HEK293 (cell line): ENCODE measurements at regions not wholly inside any gene's neighbourhood (a gene's known extent, or its start where the extent isn't known, plus 50 kb on each side); places are given as distances from the start of the nearest gene placed in this dataset.

ENCODE experiments used
- CTCF ChIA-PET: fragments of 350-600 bp; formaldehyde crosslinking; extraction: SDS; loops from one replicate; lab custom pipeline; 2021; ENCODE audit warnings: antibody characterized with exemption; lab: Yijun Ruan, JAX
- POLR2A ChIA-PET: fragments of 300-600 bp; formaldehyde crosslinking; extraction: SDS; loops from one replicate; lab custom pipeline; 2020; ENCODE audit warnings: antibody characterized with exemption, inconsistent platforms; lab: Yijun Ruan, JAX
- H3K27ac ChIP-seq: fragments of 200-500 bp; sonication (Bioruptor generic); 2 replicates; pipeline ENCODE4 v1.5.1; 2014; ENCODE audit warnings: low read depth, low read length, control low read depth, inconsistent platforms; ENCODE audit errors: extremely low read depth
- H3K36me3 ChIP-seq, 2 experiments: fragments of 200-500 bp in 1 of 2; sonication (Bioruptor generic) in 1 of 2; 1 replicate in 1 of 2; 2 replicates in 1 of 2; pipeline ENCODE4 v1.5.1; 2014 to 2017; ENCODE audit warnings: inconsistent platforms in 2 of 2, low read length in 2 of 2; ENCODE audit not compliant: control insufficient read depth in 2 of 2, insufficient read depth in 1 of 2
- H3K4me1 ChIP-seq: fragments of 200-500 bp; sonication (Bioruptor generic); 2 replicates; pipeline ENCODE4 v1.5.1; 2014; ENCODE audit warnings: mild to moderate bottlenecking, low read length, inconsistent platforms; ENCODE audit not compliant: control insufficient read depth, insufficient read depth
- H3K4me3 ChIP-seq: 2 replicates; pipeline ENCODE4 v1.5.1; 2011; ENCODE audit warnings: low read depth, mild to moderate bottlenecking, control low read depth, low read length, moderate library complexity
- H3K9me3 ChIP-seq: fragments of 200-500 bp; sonication (Bioruptor generic); 2 replicates; pipeline ENCODE4 v1.5.1; 2014; ENCODE audit warnings: low read depth, low read length, inconsistent platforms; ENCODE audit not compliant: control insufficient read depth, insufficient read depth
- GLI2 ChIP-seq: fragments of 450-650 bp; formaldehyde crosslinking; IDR thresholded peaks from 2 replicates; pipeline ENCODE4; 2017; ENCODE audit warnings: missing biosample characterization, missing genetic modification characterization, low read depth, borderline replicate concordance
- KLF9 ChIP-seq: fragments of 450-650 bp; formaldehyde crosslinking; IDR thresholded peaks from 2 replicates; pipeline ENCODE4 v1.5.1; 2016; ENCODE audit warnings: missing biosample characterization, missing genetic modification characterization, low read depth
- SETDB1 ChIP-seq: IDR thresholded peaks from one replicate; pipeline ENCODE4 v1.6.1; 2017; ENCODE audit warnings: mild to moderate bottlenecking, low read length, moderate library complexity, mixed read lengths; ENCODE audit not compliant: insufficient read length
- SP3 ChIP-seq: fragments of 450-650 bp; formaldehyde crosslinking; IDR thresholded peaks from 2 replicates; pipeline ENCODE4 v1.5.1; 2016; ENCODE audit warnings: missing biosample characterization, missing genetic modification characterization
- ZBTB1 ChIP-seq: fragments of 450-650 bp; formaldehyde crosslinking; IDR thresholded peaks from 2 replicates; pipeline ENCODE4 v1.5.1; 2016; ENCODE audit warnings: missing biosample characterization, missing genetic modification characterization
- ZBTB17 ChIP-seq: fragments of 450-650 bp; formaldehyde crosslinking; IDR thresholded peaks from 2 replicates; pipeline ENCODE4 v1.5.1; 2016; ENCODE audit warnings: missing biosample characterization, missing genetic modification characterization
- ZNF157 ChIP-seq: fragments of 450-650 bp; formaldehyde crosslinking; IDR thresholded peaks from 2 replicates; pipeline ENCODE4 v1.5.1; 2016; ENCODE audit warnings: missing biosample characterization, missing genetic modification characterization
- ZNF175 ChIP-seq: fragments of 450-650 bp; formaldehyde crosslinking; IDR thresholded peaks from 2 replicates; pipeline ENCODE4 v1.5.1; 2016; ENCODE audit warnings: missing biosample characterization, missing genetic modification characterization
- ZNF2 ChIP-seq: fragments of 450-650 bp; formaldehyde crosslinking; IDR thresholded peaks from 2 replicates; pipeline ENCODE4 v1.5.1; 2016; ENCODE audit warnings: missing biosample characterization, missing genetic modification characterization
- ZNF266 ChIP-seq: fragments of 450-650 bp; formaldehyde crosslinking; IDR thresholded peaks from 2 replicates; pipeline ENCODE4 v1.5.1; 2016; ENCODE audit warnings: missing biosample characterization, missing genetic modification characterization, low read depth
- ZNF311 ChIP-seq: fragments of 450-650 bp; formaldehyde crosslinking; IDR thresholded peaks from 2 replicates; pipeline ENCODE4 v1.5.1; 2017; ENCODE audit warnings: missing biosample characterization, missing genetic modification characterization, borderline replicate concordance
- ZNF324 ChIP-seq: fragments of 450-650 bp; formaldehyde crosslinking; IDR thresholded peaks from 2 replicates; pipeline ENCODE4 v1.5.1; 2016; ENCODE audit warnings: missing biosample characterization, missing genetic modification characterization
- ZNF366 ChIP-seq: fragments of 450-650 bp; formaldehyde crosslinking; conservative IDR thresholded peaks from 2 replicates; pipeline ENCODE4 v1.5.1; 2016; ENCODE audit warnings: missing biosample characterization, missing genetic modification characterization
- ZNF501 ChIP-seq: fragments of 450-650 bp; formaldehyde crosslinking; IDR thresholded peaks from 2 replicates; pipeline ENCODE4 v1.5.1; 2016; ENCODE audit warnings: missing biosample characterization, missing genetic modification characterization
- ZNF560 ChIP-seq: fragments of 450-650 bp; formaldehyde crosslinking; IDR thresholded peaks from 2 replicates; pipeline ENCODE4 v1.5.1; 2017; ENCODE audit warnings: missing biosample characterization, missing genetic modification characterization, borderline replicate concordance
- ZNF571 ChIP-seq: fragments of 450-650 bp; formaldehyde crosslinking; IDR thresholded peaks from 2 replicates; pipeline ENCODE4 v1.5.0; 2017; ENCODE audit warnings: missing biosample characterization, missing genetic modification characterization
- ZNF629 ChIP-seq: fragments of 450-650 bp; formaldehyde crosslinking; IDR thresholded peaks from 2 replicates; pipeline ENCODE4 v1.5.1; 2017; ENCODE audit warnings: missing biosample characterization, missing genetic modification characterization
- ZNF658 ChIP-seq: fragments of 450-650 bp; formaldehyde crosslinking; IDR thresholded peaks from 2 replicates; pipeline ENCODE4; 2016; ENCODE audit warnings: missing biosample characterization, missing genetic modification characterization
- ZNF677 ChIP-seq: fragments of 450-650 bp; IDR thresholded peaks from 2 replicates; pipeline ENCODE4 v1.5.0; 2018; ENCODE audit warnings: missing biosample characterization, mild to moderate bottlenecking, missing genetic modification characterization, moderate library complexity
- ZNF747 ChIP-seq: fragments of 450-650 bp; formaldehyde crosslinking; IDR thresholded peaks from 2 replicates; pipeline ENCODE4 v1.5.1; 2016; ENCODE audit warnings: missing biosample characterization, missing genetic modification characterization
- ZNF792 ChIP-seq: fragments of 450-650 bp; formaldehyde crosslinking; IDR thresholded peaks from 2 replicates; pipeline ENCODE4 v1.5.1; 2016; ENCODE audit warnings: missing biosample characterization, missing genetic modification characterization
- TF ChIP-seq, protein P1 (sequence below): fragments of 450-650 bp; formaldehyde crosslinking; IDR thresholded peaks from 2 replicates; pipeline ENCODE4 v1.5.1; 2016; ENCODE audit warnings: missing biosample characterization, missing genetic modification characterization
- TF ChIP-seq, protein P2 (sequence below): fragments of 450-650 bp; formaldehyde crosslinking; IDR thresholded peaks from 2 replicates; pipeline ENCODE4 v1.5.1; 2016; ENCODE audit warnings: missing biosample characterization, missing genetic modification characterization
- TF ChIP-seq, protein P3 (sequence below): fragments of 450-650 bp; formaldehyde crosslinking; IDR thresholded peaks from 2 replicates; pipeline ENCODE4 v1.5.1; 2017; ENCODE audit warnings: missing biosample characterization, missing genetic modification characterization

DNA sequence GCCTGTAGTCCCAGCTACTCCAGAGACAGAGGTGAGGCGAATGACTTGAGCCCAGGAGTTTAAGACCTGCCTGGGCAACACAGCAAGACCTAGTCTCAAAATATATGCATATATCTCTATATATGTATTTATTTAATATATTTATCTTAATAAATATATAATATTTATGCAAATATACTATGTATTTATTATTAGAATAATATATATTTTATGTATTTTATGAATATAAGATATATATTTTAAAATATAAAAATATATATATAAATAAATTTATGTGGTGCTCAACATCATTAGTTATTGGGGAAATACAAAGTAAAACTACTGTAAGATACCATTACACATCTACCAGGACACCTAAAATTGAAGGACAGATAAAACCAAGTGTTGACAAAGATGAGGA lies 58.1 kb upstream of the IPO5 start (continued):
- TF ChIP-seq ZNF658 (tag by site-specific recombination) (no peak), KLF9 (tag by site-specific recombination) (no peak), GLI2 (tag by site-specific recombination) (no peak), ZNF311 (tag by site-specific recombination) (no peak)
- TF ChIP-seq, protein P1, sequence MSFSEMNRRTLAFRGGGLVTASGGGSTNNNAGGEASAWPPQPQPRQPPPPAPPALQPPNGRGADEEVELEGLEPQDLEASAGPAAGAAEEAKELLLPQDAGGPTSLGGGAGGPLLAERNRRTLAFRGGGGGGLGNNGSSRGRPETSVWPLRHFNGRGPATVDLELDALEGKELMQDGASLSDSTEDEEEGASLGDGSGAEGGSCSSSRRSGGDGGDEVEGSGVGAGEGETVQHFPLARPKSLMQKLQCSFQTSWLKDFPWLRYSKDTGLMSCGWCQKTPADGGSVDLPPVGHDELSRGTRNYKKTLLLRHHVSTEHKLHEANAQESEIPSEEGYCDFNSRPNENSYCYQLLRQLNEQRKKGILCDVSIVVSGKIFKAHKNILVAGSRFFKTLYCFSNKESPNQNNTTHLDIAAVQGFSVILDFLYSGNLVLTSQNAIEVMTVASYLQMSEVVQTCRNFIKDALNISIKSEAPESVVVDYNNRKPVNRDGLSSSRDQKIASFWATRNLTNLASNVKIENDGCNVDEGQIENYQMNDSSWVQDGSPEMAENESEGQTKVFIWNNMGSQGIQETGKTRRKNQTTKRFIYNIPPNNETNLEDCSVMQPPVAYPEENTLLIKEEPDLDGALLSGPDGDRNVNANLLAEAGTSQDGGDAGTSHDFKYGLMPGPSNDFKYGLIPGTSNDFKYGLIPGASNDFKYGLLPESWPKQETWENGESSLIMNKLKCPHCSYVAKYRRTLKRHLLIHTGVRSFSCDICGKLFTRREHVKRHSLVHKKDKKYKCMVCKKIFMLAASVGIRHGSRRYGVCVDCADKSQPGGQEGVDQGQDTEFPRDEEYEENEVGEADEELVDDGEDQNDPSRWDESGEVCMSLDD = no peak

DNA sequence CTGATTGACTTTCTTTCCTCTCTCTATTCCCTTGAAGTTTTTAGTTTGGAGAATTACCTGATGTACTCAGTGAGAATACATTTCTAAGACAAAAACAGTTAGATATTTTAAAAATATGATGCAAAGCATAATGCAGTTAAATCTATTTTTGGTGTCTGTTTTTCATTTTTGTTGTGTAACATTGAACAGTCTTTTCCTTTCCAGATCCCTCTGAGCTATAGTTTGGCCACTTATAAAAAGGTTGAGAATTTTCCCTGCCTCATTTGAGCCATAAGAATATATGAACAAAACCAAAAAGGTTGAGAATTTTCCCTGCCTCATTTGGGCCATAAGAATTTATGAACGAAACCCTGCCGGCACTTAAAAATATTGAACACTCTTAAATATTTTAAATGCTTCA lies 57.0 kb upstream of the IPO5 start:
- no peak overlapping the region for H3K27ac ChIP-seq
- CTCF ChIA-PET = no interaction called here
- TF ChIP-seq ZNF792 (no peak), ZBTB1 (tag by site-specific recombination) (no peak)

DNA sequence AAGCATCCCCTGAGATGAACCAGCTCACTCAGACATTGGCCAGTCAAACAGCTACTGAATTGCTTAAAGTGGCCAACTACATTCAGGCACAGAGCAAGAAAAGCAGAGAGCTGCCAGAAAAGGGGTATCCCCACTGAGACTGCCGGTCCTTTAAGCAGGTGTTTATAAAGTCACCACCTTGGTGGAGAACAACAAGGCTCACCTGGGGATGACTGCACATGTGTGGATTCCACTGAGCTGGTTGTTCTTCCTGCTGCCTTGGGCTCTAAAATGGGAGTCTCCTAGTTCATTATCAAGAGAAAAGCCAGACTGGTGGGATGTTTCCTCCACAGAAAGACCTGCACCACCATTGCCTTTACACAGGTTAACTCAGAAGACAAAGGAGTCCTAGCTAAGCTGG lies 51.8 kb upstream of the IPO5 start:
- H3K4me1 ChIP-seq = no peaks in the 10 kb centered on the region
- CTCF ChIA-PET = interaction anchor here (2.7 kb wide), 1 partner anchor 10 kb away, joined by 13 read pairs; no protein-coding TSS in a partner anchor
- H3K27ac ChIP-seq = no peak overlapping the region
- H3K4me3 ChIP-seq = no peak overlapping the region
- no peaks in the 10 kb centered on the region for H3K9me3 ChIP-seq
- POLR2A ChIA-PET = no interaction called here
- TF ChIP-seq ZNF629 (tag by site-specific recombination) (no peak), ZNF157 (no peak), KLF9 (tag by site-specific recombination) (no peak), ZNF175 (tag by site-specific recombination) (no peak), ZNF677 (tag by site-specific recombination) (no peak), ZNF266 (no peak), ZNF560 (tag by site-specific recombination) (no peak), ZBTB17 (tag by site-specific recombination) (no peak), SP3 (no peak), ZNF324 (no peak), ZNF571 (tag by site-specific recombination) (no peak), ZNF2 (tag by site-specific recombination) (no peak), ZNF747 (tag by site-specific recombination) (no peak), ZNF501 (tag by site-specific recombination) (no peak), ZNF366 (no peak), SETDB1 (no peak)
- TF ChIP-seq, protein P2, sequence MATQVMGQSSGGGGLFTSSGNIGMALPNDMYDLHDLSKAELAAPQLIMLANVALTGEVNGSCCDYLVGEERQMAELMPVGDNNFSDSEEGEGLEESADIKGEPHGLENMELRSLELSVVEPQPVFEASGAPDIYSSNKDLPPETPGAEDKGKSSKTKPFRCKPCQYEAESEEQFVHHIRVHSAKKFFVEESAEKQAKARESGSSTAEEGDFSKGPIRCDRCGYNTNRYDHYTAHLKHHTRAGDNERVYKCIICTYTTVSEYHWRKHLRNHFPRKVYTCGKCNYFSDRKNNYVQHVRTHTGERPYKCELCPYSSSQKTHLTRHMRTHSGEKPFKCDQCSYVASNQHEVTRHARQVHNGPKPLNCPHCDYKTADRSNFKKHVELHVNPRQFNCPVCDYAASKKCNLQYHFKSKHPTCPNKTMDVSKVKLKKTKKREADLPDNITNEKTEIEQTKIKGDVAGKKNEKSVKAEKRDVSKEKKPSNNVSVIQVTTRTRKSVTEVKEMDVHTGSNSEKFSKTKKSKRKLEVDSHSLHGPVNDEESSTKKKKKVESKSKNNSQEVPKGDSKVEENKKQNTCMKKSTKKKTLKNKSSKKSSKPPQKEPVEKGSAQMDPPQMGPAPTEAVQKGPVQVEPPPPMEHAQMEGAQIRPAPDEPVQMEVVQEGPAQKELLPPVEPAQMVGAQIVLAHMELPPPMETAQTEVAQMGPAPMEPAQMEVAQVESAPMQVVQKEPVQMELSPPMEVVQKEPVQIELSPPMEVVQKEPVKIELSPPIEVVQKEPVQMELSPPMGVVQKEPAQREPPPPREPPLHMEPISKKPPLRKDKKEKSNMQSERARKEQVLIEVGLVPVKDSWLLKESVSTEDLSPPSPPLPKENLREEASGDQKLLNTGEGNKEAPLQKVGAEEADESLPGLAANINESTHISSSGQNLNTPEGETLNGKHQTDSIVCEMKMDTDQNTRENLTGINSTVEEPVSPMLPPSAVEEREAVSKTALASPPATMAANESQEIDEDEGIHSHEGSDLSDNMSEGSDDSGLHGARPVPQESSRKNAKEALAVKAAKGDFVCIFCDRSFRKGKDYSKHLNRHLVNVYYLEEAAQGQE (tag by site-specific recombination) = no peak
- TF ChIP-seq, protein P3, sequence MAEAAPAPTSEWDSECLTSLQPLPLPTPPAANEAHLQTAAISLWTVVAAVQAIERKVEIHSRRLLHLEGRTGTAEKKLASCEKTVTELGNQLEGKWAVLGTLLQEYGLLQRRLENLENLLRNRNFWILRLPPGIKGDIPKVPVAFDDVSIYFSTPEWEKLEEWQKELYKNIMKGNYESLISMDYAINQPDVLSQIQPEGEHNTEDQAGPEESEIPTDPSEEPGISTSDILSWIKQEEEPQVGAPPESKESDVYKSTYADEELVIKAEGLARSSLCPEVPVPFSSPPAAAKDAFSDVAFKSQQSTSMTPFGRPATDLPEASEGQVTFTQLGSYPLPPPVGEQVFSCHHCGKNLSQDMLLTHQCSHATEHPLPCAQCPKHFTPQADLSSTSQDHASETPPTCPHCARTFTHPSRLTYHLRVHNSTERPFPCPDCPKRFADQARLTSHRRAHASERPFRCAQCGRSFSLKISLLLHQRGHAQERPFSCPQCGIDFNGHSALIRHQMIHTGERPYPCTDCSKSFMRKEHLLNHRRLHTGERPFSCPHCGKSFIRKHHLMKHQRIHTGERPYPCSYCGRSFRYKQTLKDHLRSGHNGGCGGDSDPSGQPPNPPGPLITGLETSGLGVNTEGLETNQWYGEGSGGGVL (tag by site-specific recombination) = no peak
- no peaks in the 10 kb centered on the region for H3K36me3 ChIP-seq

More for the DNA sequence above, 57.0 kb upstream of the IPO5 start:
- no peaks in the 10 kb centered on the region for H3K4me1 ChIP-seq
- no peaks in the 10 kb centered on the region for H3K9me3 ChIP-seq
- POLR2A ChIA-PET = no interaction called here
- H3K4me3 ChIP-seq = no peak overlapping the region
- no peaks in the 10 kb centered on the region for H3K36me3 ChIP-seq
